Psoas muscle (tissue), 7 donors: ENCODE measurements at regions not wholly inside any gene's neighbourhood (a gene's known extent, or its start where the extent isn't known, plus 50 kb on each side); places are given as distances from the start of the nearest gene placed in this dataset.

Experiments
- ATAC-seq, 4 donors: fragments of 200-7000 bp; cut with Tn5 transposase; one replicate each; pipeline ENCODE4 v1.9.1; 2020; ENCODE audit warnings: moderate library complexity in 3 of 4, mild to moderate bottlenecking in 2 of 4
- DNase-seq, 2 donors: peaks; one replicate each; pipeline ENCODE4 v3.0.0-alpha.2; 2020
- H3K27ac ChIP-seq: fragments of 200-600 bp; one replicate; pipeline ENCODE4 v1.8.0; 2022
- H3K27me3 ChIP-seq, 3 donors: fragments of 200-600 bp in 1 of 3; one replicate each; pipeline versions ENCODE4 v1.6.1 to v1.8.0; 2013 to 2022; ENCODE audit warnings: low read length in 2 of 3, mild to moderate bottlenecking in 2 of 3, moderate library complexity in 1 of 3; ENCODE audit not compliant: insufficient read depth in 3 of 3
- H3K36me3 ChIP-seq, 2 donors: fragments of 200-600 bp in 1 of 2; one replicate each; pipeline versions ENCODE4 v1.6.1 to v1.8.0; 2013 to 2022; ENCODE audit warnings: low read depth in 1 of 2, mild to moderate bottlenecking in 1 of 2, moderate library complexity in 1 of 2; ENCODE audit not compliant: insufficient read depth in 1 of 2
- H3K4me1 ChIP-seq: fragments of 200-600 bp; one replicate; pipeline ENCODE4 v1.8.0; 2022
- H3K4me3 ChIP-seq: fragments of 200-600 bp; one replicate; pipeline ENCODE4 v1.8.0; 2022; ENCODE audit warnings: mild to moderate bottlenecking
- H3K9me3 ChIP-seq: fragments of 200-600 bp; one replicate; pipeline ENCODE4 v1.8.0; 2022
- CTCF ChIP-seq: fragments of 200-600 bp; IDR thresholded peaks from one replicate; pipeline ENCODE4 v1.8.0; 2022; ENCODE audit warnings: antibody characterized with exemption
- WGBS, 3 donors: extraction: QIAGEN DNeasy Blood & Tissue Kit; methylation state at CpG; one replicate each; pipeline versions ENCODE4 v1.1.6 to v1.1.7; 2013; 5-methylcytosine and 5-hydroxymethylcytosine counted together
- intact Hi-C, 2 donors: fragments of 100-400 bp; cut with DNase I; formaldehyde crosslinking; loops; one replicate each; pipeline versions ENCODE4 v1.11.0 to v1.14.2; 2022
- donor health status: healthy with polysubstance abuse.
- donor health status: DM: no; HTN: no; CAD: no; lungs with moderate emphysema.
- donor health status: Bipolar disorder and iron deficiency.
- donor health status: healthy.
- donor health status: DM: yes; HTN: yes; CAD: no.
- donor health status: DM: no; HTN: no; CAD: no.
- donor health status: DM: yes; HTN: yes; CAD: no.

- Histone ChIP-seq H3K4me3 (no peak overlapping the region), H3K27ac (no peak overlapping the region), H3K27me3 (no peaks in the 10 kb centered on the region), H3K36me3 (no peaks in the 10 kb centered on the region), H3K4me1 (no peaks in the 10 kb centered on the region), H3K9me3 (no peaks in the 10 kb centered on the region)
- no peak for TF ChIP-seq CTCF
- intact Hi-C loops: no loop called here
- ATAC-seq (no peak), DNase-seq (no peak)
- 64 to 69% (median 68%) methylated on average over 3 of the region's 3 CpGs for WGBS, 3 donors
Measured at GRCh38 chr18:72089432-72089831, 454.7 kb downstream of the CBLN2 start.

- Histone ChIP-seq H3K27ac (no peak overlapping the region), H3K36me3 (no peaks in the 10 kb centered on the region), H3K9me3 (no peaks in the 10 kb centered on the region), H3K4me3 (no peak overlapping the region), H3K27me3 (no peaks in the 10 kb centered on the region), H3K4me1 (no peaks in the 10 kb centered on the region)
- no peak for ATAC-seq
- no peak for DNase-seq
- WGBS, 3 donors: 13 to 19% (median 14%) methylated on average over 4 of the region's 4 CpGs
- no peak for TF ChIP-seq CTCF
- intact Hi-C loops: no loop called here
Measured at GRCh38 chr18:72086421-72086820, 457.7 kb downstream of the CBLN2 start.

- no peaks in the 10 kb centered on the region for H3K36me3 ChIP-seq
- 81 to 87% (median 85%) methylated on average over 4 of the region's 4 CpGs for WGBS, 3 donors
Measured at GRCh38 chr18:72075040-72075439, 469.1 kb downstream of the CBLN2 start.

GRCh38 chr18:72063001-72063400, 481.1 kb downstream of the CBLN2 start:
- Histone ChIP-seq H3K27me3 (no peaks in the 10 kb centered on the region), H3K27ac (no peak overlapping the region), H3K4me1 (no peaks in the 10 kb centered on the region), H3K9me3 (no peaks in the 10 kb centered on the region), H3K36me3 (no peaks in the 10 kb centered on the region), H3K4me3 (no peak overlapping the region)
- ATAC-seq: no peak
- DNase-seq: no peak
- no peak for TF ChIP-seq CTCF
- intact Hi-C loops: no loop called here
- 71 to 79% (median 76%) methylated on average over 7 of the region's 7 CpGs for WGBS, 3 donors

More at GRCh38 chr18:72075040-72075439, 469.1 kb downstream of the CBLN2 start:
- Histone ChIP-seq H3K4me3 (no peak overlapping the region), H3K4me1 (no peaks in the 10 kb centered on the region), H3K27me3 (no peaks in the 10 kb centered on the region), H3K27ac (no peak overlapping the region), H3K9me3 (peaks cover 5% of the 10 kb centered on the region)
- intact Hi-C loops: no loop called here
- DNase-seq (no peak), ATAC-seq (no peak)
- no peak for TF ChIP-seq CTCF

- Histone ChIP-seq H3K27me3 (no peaks in the 10 kb centered on the region), H3K4me3 (no peak overlapping the region), H3K27ac (no peak overlapping the region), H3K4me1 (no peaks in the 10 kb centered on the region), H3K36me3 (no peaks in the 10 kb centered on the region), H3K9me3 (no peaks in the 10 kb centered on the region)
- DNase-seq (no peak), ATAC-seq (no peak)
- TF ChIP-seq CTCF: no peak
- intact Hi-C loops: no loop called here
- WGBS, 3 donors: 84 to 90% (median 89%) methylated on average over 7 of the region's 7 CpGs
Measured at GRCh38 chr18:72058851-72059250, 485.3 kb downstream of the CBLN2 start.
